ENCODE measurements at regions not wholly inside any gene's neighbourhood (a gene's known extent, or its start where the extent isn't known, plus 50 kb on each side); places are given as distances from the start of the nearest gene placed in this dataset.

DNA sequence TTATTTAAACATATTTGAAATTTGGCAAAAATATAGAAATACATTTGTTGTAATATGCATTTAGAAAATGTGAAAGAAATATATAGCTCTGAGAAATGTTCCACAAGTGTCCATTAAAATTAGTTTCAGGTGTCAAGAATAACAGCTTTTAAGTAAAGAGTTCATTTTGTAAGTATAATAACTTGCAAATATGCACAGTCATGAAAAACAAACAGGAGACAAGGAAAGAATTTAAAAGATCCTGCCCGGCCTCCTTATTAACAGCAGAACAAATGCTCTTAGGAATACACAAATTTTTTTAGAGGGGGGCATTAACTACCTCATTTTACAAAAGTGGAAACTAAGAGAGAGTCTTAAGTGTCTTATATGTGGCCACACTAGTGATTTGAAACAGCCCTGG, 77.7 kb upstream of the DBX2 start:
- no peaks in the 10 kb centered on the region for H3K36me3 ChIP-seq (ENCODE audit: insufficient read depth)
- TF ChIP-seq, protein P1, sequence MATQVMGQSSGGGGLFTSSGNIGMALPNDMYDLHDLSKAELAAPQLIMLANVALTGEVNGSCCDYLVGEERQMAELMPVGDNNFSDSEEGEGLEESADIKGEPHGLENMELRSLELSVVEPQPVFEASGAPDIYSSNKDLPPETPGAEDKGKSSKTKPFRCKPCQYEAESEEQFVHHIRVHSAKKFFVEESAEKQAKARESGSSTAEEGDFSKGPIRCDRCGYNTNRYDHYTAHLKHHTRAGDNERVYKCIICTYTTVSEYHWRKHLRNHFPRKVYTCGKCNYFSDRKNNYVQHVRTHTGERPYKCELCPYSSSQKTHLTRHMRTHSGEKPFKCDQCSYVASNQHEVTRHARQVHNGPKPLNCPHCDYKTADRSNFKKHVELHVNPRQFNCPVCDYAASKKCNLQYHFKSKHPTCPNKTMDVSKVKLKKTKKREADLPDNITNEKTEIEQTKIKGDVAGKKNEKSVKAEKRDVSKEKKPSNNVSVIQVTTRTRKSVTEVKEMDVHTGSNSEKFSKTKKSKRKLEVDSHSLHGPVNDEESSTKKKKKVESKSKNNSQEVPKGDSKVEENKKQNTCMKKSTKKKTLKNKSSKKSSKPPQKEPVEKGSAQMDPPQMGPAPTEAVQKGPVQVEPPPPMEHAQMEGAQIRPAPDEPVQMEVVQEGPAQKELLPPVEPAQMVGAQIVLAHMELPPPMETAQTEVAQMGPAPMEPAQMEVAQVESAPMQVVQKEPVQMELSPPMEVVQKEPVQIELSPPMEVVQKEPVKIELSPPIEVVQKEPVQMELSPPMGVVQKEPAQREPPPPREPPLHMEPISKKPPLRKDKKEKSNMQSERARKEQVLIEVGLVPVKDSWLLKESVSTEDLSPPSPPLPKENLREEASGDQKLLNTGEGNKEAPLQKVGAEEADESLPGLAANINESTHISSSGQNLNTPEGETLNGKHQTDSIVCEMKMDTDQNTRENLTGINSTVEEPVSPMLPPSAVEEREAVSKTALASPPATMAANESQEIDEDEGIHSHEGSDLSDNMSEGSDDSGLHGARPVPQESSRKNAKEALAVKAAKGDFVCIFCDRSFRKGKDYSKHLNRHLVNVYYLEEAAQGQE (IDR thresholded peaks at IDR 0.05; ENCODE audit: unreplicated experiment): no peak
- no peak for TF ChIP-seq ZNF331 (CRISPR knock-in tag; IDR thresholded peaks at IDR 0.05; ENCODE audit: low read depth)
- TF ChIP-seq NANOG (IDR thresholded peaks at IDR 0.05; ENCODE audit: borderline replicate concordance): no peak
- TF ChIP-seq CREB1 (CRISPR knock-in tag; IDR thresholded peaks at IDR 0.05; ENCODE audit: low read depth): no peak
- TF ChIP-seq, protein P2, sequence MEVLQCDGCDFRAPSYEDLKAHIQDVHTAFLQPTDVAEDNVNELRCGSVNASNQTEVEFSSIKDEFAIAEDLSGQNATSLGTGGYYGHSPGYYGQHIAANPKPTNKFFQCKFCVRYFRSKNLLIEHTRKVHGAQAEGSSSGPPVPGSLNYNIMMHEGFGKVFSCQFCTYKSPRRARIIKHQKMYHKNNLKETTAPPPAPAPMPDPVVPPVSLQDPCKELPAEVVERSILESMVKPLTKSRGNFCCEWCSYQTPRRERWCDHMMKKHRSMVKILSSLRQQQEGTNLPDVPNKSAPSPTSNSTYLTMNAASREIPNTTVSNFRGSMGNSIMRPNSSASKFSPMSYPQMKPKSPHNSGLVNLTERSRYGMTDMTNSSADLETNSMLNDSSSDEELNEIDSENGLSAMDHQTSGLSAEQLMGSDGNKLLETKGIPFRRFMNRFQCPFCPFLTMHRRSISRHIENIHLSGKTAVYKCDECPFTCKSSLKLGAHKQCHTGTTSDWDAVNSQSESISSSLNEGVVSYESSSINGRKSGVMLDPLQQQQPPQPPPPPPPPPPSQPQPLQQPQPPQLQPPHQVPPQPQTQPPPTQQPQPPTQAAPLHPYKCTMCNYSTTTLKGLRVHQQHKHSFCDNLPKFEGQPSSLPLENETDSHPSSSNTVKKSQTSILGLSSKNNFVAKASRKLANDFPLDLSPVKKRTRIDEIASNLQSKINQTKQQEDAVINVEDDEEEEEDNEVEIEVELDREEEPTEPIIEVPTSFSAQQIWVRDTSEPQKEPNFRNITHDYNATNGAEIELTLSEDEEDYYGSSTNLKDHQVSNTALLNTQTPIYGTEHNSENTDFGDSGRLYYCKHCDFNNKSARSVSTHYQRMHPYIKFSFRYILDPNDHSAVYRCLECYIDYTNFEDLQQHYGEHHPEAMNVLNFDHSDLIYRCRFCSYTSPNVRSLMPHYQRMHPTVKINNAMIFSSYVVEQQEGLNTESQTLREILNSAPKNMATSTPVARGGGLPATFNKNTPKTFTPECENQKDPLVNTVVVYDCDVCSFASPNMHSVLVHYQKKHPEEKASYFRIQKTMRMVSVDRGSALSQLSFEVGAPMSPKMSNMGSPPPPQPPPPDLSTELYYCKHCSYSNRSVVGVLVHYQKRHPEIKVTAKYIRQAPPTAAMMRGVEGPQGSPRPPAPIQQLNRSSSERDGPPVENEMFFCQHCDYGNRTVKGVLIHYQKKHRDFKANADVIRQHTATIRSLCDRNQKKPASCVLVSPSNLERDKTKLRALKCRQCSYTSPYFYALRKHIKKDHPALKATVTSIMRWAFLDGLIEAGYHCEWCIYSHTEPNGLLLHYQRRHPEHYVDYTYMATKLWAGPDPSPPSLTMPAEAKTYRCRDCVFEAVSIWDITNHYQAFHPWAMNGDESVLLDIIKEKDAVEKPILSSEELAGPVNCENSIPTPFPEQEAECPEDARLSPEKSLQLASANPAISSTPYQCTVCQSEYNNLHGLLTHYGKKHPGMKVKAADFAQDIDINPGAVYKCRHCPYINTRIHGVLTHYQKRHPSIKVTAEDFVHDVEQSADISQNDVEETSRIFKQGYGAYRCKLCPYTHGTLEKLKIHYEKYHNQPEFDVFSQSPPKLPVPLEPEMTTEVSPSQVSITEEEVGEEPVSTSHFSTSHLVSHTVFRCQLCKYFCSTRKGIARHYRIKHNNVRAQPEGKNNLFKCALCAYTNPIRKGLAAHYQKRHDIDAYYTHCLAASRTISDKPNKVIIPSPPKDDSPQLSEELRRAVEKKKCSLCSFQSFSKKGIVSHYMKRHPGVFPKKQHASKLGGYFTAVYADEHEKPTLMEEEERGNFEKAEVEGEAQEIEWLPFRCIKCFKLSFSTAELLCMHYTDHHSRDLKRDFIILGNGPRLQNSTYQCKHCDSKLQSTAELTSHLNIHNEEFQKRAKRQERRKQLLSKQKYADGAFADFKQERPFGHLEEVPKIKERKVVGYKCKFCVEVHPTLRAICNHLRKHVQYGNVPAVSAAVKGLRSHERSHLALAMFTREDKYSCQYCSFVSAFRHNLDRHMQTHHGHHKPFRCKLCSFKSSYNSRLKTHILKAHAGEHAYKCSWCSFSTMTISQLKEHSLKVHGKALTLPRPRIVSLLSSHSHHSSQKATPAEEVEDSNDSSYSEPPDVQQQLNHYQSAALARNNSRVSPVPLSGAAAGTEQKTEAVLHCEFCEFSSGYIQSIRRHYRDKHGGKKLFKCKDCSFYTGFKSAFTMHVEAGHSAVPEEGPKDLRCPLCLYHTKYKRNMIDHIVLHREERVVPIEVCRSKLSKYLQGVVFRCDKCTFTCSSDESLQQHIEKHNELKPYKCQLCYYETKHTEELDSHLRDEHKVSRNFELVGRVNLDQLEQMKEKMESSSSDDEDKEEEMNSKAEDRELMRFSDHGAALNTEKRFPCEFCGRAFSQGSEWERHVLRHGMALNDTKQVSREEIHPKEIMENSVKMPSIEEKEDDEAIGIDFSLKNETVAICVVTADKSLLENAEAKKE (CRISPR knock-in tag; IDR thresholded peaks at IDR 0.05): no peak
- no peak overlapping the region for H3K4me2 ChIP-seq
- no peaks in the 10 kb centered on the region for H3F3A ChIP-seq (replicated peaks; ENCODE audit: low read depth)
- Mint-ChIP-seq H3K4me3 (no peak overlapping the region), H3K4me1 (peaks cover 13% of the 10 kb centered on the region), H3K9me3 (no peaks in the 10 kb centered on the region), H3K36me3 (ENCODE audit: low read depth) (no peaks in the 10 kb centered on the region), H3K27me3 (ENCODE audit: insufficient read depth, low read depth, poor library complexity) (peaks cover 2% of the 10 kb centered on the region), H3K27ac (no peak overlapping the region)
- no peak overlapping the region for H3K27ac ChIP-seq (ENCODE audit: low read depth)
- H3K4me3 ChIP-seq: no peak overlapping the region
- H3K27me3 ChIP-seq (ENCODE audit: insufficient read depth): no peaks in the 10 kb centered on the region
- no peak for DNase-seq (ENCODE audit: low spot score)
- no peaks in the 10 kb centered on the region for H3K79me2 ChIP-seq (replicated peaks; ENCODE audit: insufficient read depth)
- no peaks in the 10 kb centered on the region for H3K4me1 ChIP-seq (ENCODE audit: insufficient read depth)
- H4K20me1 ChIP-seq (replicated peaks; ENCODE audit: insufficient read depth): no peaks in the 10 kb centered on the region
- H2AFZ ChIP-seq: no peak overlapping the region
- no peaks in the 10 kb centered on the region for H3K9me2 ChIP-seq (ENCODE audit: insufficient read depth)
- ATAC-seq: no peak

Measured in GM23338 (cell line).